Activated naive CD4-positive, alpha-beta T cell treated with anti-CD3 and anti-CD28 coated beads, Interleukin-2, amount 50 U/mL, for 72 hours (primary cell): ENCODE measurements at regions not wholly inside any gene's neighbourhood (a gene's known extent, or its start where the extent isn't known, plus 50 kb on each side); places are given as distances from the start of the nearest gene placed in this dataset.

Source experiments
- ATAC-seq, 2 donors: fragments of 150-1000 bp; cut with Tn5 transposase; 2 replicates each; pipeline ENCODE4 v1.10.0; 2021; ENCODE audit warnings: mild to moderate bottlenecking in 2 of 2, moderate library complexity in 2 of 2
- DNase-seq, 2 donors: peaks; one replicate each; pipeline ENCODE4 v3.0.0; 2021 to 2022; ENCODE audit warnings: low spot score in 2 of 2
- H3K27ac Mint-ChIP-seq, 2 donors: one replicate each; pipeline ENCODE4 v1.8.0; 2022; ENCODE audit warnings: mild to moderate bottlenecking in 2 of 2, mixed read lengths in 2 of 2
- H3K36me3 Mint-ChIP-seq, 2 donors: one replicate each; pipeline ENCODE4 v1.8.0; 2022; ENCODE audit warnings: mixed read lengths in 2 of 2
- H3K9me3 Mint-ChIP-seq, 2 donors: one replicate each; pipeline ENCODE4 v1.8.0; 2022; ENCODE audit warnings: mixed read lengths in 2 of 2

DNA sequence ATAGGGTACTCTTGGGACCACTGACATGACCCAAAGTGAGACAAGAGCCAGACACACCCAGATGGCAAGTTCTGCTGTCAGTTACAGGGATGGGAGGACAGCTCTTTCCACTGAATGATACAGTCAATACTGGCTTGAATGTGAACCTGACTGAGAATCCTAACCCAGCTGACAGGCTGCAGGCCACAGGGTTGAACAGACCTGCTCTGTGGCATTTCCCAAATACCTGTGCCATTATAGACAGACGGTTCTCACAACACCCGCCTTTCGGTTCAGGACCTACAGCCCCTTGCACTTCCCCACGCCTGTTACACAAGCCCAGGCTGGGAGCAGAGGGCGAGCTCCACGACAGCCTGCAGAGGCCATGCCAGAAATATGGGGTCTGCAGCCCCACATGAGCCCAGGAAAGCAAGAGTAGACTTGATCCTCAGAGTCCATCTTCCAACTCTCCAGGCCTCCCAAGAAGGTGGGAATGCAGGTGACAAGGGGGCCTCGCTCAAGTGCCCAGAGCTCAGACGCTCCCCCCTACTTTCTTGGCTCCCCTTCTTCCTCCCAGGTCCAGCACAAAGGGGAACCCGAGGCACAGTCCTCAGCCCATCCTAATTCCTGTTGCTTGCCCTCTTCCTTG is 314.3 kb downstream of the SOX9 start:
- ATAC-seq (no peak), DNase-seq (no peak)
- Mint-ChIP-seq H3K9me3 (peaks cover 0 to 5% of the 10 kb centered on the region in 2 donors), H3K36me3 (no peaks in the 10 kb centered on the region), H3K27ac (no peak overlapping the region)

DNA sequence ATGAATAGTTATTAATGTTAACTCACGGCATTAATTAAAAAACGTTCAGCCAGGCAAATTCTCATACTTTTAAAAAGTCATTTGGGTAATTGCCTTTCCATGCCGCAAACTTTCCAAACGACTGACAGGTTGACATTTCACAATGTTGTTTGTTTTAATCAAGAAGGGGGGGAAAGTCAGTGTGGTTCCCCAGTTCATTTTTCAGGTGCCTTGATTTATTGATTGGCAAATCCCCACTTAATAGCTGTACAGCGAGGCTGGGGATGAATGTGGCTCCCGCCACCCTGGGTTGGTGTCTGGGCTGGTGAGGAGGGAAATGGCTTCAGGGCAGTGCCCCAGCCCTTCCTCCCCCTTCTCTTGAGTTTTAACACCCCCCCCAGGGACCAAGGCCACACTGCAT is 318.0 kb downstream of the SOX9 start:
- Mint-ChIP-seq H3K36me3 (no peaks in the 10 kb centered on the region), H3K27ac (no peak overlapping the region), H3K9me3 (peaks cover 0 to 5% of the 10 kb centered on the region in 2 donors)
- ATAC-seq (no peak), DNase-seq (no peak)

DNA sequence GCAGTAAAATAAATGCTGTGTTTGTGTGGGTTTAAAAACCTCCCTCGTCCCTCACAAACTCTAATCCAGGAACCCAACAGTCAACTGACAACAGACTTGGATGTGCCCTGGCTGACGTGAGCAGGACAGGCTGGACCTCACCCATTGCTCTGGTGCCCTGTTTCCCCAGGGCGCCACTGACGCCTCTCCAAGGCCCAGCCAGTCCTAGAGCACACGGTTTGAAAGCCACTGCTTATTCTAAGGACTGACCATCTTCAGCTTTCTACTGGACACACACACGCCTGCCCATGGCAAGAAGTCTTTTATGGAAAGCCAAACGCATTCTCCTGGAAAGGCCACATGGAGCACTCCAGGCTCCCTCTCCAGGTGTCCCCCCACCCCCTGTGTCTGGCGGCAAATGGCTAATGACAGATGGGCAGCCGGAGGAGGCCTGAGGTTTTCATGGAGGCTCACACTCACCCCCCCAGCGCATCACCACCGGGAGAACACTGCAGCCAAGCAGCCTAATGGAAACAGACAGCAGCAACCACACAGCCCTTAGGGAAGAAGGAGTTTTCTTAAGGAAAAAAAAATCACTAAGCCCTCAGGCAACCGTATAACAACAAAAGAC is 319.2 kb downstream of the SOX9 start:
- ATAC-seq (no peak), DNase-seq (no peak)
- Mint-ChIP-seq H3K9me3 (peaks cover 0 to 5% of the 10 kb centered on the region in 2 donors), H3K27ac (no peak overlapping the region), H3K36me3 (no peaks in the 10 kb centered on the region)

DNA sequence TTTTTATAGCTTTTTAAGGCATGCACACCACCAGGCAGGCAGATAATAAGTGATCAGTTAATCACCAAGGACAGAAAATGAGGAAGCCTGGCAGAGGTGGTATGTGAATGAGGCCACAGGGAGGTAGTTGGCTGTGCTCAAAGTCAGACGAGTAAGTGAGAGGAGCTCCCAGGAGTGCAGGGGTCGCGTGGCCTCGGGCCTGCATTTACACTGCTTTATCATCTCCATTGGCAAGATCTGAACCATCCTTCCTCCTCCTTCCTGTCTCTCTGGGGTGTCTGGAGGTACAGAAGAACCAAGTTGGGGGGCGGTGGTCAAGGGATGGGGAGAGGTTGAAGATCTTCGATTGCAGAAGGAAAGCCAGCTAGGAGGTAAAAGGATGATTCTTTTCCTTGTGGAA is 320.1 kb downstream of the SOX9 start:
- DNase-seq: no peak
- no peaks in the 10 kb centered on the region for H3K36me3 Mint-ChIP-seq
- peaks cover 0 to 5% of the 10 kb centered on the region in 2 donors for H3K9me3 Mint-ChIP-seq
- no peak for ATAC-seq
- H3K27ac Mint-ChIP-seq: no peak overlapping the region

DNA sequence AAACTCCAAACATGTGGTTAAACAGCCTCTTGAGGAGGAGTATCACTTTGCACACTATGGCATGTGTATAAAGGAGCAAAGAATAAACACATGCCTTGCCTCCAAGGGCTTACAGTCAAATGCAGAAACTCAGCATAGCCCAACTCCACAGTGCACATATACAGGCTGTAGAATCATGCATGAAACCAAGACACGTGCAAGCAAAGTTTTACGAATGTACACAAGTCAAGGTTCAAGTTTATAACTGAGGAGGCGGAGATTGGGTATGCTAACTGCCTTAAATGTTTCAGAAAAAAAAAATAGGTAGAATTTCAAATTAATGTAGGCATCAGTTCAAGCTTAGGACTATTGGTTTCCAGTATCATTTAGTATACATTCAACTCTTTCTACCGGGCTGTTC is 321.1 kb downstream of the SOX9 start:
- DNase-seq (no peak), ATAC-seq (no peak)
- Mint-ChIP-seq H3K9me3 (peaks cover 0 to 5% of the 10 kb centered on the region in 2 donors), H3K27ac (no peak overlapping the region), H3K36me3 (no peaks in the 10 kb centered on the region)

DNA sequence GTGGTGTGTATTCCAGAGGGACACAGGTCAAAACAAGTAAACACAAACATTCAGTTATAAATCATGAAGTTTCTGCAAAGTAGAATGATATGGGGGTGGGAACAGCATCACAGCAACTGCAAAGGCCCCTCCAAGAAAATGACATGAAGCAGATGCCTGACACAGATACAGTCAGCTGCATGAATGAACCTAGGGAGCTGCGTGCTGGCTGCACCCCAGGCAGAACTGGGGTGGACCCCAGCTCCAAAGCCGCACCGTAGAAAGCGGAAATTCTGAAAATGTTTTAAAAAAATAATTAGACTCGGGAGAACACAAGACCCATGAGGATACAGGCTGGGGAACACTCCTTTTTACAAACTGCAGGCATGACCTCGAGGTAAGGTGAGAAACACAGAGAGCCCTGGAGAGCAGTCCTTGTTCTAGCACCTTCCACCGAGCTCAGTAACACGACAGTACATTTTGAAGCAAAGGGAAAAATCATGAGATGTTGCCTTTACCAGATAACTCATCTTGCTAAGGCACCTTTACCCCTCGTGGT is 323.8 kb downstream of the SOX9 start:
- ATAC-seq: no peak
- H3K9me3 Mint-ChIP-seq: peaks cover 0 to 3% of the 10 kb centered on the region in 2 donors
- no peak for DNase-seq
- H3K36me3 Mint-ChIP-seq: no peaks in the 10 kb centered on the region
- H3K27ac Mint-ChIP-seq: no peak overlapping the region

DNA sequence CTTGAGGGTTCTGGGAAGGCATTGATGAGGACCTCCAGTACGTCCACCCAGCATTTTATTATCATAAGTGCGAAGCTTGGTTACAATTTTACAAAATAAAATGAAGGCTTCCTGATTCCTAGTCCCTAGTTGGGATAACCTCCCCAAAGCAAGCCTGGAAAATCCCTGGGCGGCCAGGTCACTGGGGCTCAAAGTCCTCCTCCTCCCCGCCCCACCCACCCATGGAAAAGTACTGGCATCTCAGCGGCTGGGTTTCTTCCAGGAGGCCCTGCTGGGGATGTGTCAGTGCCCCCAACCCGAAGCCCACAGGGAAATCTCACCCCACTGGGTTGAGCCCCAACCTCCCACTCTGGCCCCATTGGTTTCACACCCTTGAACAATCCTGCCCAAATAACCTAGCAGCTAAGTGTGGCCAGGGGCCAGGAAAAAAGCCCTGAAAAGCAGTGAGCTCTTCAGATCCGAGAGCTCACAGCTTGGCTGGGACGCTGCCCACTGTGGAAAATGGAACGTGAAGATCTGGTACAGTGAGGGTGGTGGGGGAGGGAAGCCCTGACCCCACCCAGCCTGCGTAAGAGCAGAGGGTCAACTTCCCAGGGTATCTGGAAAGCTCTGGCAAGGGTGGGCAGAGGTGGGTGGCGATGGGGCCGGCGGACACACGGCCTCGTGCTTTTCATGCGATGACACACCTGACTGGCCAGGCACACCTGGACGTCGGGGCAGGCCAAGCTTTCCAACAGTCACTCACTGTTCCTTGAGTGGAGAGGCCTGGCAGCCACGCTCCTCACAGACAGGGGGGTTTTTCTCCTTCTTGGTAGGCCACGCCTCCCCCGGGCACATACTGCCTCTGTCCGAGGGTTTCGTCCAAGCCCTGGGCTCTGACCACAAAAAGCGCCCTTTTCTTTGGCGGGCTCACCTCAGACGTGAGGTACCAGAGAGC is 324.5 kb downstream of the SOX9 start:
- Mint-ChIP-seq H3K9me3 (peaks cover 0 to under 1% of the 10 kb centered on the region in 2 donors), H3K27ac (no peak overlapping the region), H3K36me3 (no peaks in the 10 kb centered on the region)
- no peak for DNase-seq
- ATAC-seq: no peak

DNA sequence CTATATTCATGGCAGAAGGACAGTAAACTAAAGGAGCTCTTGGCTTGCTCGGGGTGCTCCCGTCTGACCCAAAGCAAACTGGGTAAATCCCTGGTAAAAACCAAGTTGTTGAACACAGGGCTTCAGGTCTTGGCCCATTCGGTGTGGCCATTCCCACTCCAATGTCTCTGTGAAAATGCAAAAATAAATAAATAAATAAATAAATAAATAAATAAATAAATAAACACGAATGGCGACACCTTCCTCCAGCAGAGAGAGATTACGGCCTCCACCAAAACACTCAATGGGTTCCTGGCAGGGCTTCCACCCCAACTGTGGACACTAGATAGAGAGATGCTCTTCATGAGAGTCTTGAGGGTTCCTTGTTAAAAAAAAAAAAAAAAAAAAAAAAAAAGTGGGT is 325.3 kb downstream of the SOX9 start:
- ATAC-seq (no peak), DNase-seq (no peak)
- no peaks in the 10 kb centered on the region for H3K36me3 Mint-ChIP-seq
- H3K9me3 Mint-ChIP-seq: peaks cover 0 to 6% of the 10 kb centered on the region in 2 donors
- H3K27ac Mint-ChIP-seq: no peak overlapping the region

DNA sequence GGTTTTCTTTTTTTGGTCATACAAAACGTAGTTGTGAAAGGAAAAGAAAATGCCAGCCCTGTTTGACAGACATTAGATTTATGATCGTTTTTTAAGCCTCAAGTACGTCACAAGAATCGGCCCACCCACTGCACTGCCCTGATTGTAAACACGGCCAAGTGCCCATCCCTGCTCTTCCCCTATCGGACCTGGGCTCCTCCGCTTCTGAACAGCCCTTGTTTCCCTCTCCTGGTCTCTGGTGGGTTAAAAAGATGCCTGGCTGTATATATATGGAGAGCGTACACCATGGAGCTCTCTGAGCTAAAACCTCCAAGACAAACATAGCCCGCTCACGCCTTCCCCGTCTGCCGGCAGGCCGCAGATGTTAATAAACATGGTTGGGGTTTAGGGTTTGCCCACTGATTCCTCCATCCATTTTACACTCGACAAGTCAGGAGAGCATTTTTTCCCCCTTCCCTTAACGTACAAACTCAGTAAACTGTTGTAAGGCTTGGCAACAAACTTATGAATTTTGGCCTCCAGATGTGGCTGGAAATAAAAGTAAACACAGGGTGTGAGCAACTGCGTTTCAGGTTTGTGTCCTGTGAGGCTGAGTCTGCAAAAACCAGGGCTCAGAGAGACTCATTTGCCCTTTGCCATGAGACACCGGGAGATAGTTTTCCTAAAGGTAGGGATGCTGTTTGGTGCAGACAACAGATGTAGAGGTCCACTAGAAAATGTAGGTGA is 325.9 kb downstream of the SOX9 start:
- no peaks in the 10 kb centered on the region for H3K36me3 Mint-ChIP-seq
- ATAC-seq: no peak
- DNase-seq: no peak
- no peak overlapping the region for H3K27ac Mint-ChIP-seq
- peaks cover 0 to 6% of the 10 kb centered on the region in 2 donors for H3K9me3 Mint-ChIP-seq

DNA sequence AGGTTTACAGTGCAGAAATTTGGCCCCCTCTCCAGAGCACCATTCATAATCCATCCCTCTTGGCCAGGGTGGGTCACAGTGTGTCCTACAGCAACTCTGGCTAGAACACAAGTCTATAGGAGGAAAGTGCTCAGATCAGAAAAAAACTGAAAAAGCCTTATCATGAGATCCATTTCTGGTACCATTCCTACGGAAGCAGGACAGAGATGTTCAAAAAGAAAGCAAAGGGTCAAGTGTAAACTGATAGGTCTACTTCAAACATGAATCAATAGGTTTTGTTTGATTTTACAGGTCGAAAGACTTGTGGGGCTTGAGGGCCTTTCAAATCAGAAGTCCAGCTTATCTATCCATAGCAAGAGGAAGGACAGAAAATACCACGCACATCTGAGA is 326.4 kb downstream of the SOX9 start:
- Mint-ChIP-seq H3K27ac (no peak overlapping the region), H3K9me3 (peaks cover 0 to 6% of the 10 kb centered on the region in 2 donors), H3K36me3 (no peaks in the 10 kb centered on the region)
- DNase-seq: no peak
- no peak for ATAC-seq

DNA sequence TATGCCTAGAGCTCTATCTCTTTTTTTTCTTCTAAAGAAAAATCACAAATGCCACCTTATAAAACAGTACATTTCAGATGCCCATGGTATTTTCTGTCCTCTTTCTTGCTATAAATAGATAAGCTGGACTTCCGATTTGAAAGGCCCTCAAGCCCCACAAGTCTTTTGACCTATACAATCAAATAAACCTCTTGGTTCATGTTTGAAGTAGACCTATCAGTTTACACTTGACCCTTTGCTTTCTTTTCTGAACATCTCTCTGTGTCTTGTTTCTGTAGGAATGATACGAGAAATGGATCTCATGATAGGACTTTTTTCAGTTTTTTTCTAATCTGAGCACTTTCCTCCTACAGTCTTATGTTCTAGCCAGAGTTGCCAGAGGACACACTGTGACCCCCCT is 327.2 kb downstream of the SOX9 start:
- ATAC-seq: no peak
- Mint-ChIP-seq H3K36me3 (no peaks in the 10 kb centered on the region), H3K9me3 (peaks cover 0 to 6% of the 10 kb centered on the region in 2 donors), H3K27ac (no peak overlapping the region)
- DNase-seq: no peak

DNA sequence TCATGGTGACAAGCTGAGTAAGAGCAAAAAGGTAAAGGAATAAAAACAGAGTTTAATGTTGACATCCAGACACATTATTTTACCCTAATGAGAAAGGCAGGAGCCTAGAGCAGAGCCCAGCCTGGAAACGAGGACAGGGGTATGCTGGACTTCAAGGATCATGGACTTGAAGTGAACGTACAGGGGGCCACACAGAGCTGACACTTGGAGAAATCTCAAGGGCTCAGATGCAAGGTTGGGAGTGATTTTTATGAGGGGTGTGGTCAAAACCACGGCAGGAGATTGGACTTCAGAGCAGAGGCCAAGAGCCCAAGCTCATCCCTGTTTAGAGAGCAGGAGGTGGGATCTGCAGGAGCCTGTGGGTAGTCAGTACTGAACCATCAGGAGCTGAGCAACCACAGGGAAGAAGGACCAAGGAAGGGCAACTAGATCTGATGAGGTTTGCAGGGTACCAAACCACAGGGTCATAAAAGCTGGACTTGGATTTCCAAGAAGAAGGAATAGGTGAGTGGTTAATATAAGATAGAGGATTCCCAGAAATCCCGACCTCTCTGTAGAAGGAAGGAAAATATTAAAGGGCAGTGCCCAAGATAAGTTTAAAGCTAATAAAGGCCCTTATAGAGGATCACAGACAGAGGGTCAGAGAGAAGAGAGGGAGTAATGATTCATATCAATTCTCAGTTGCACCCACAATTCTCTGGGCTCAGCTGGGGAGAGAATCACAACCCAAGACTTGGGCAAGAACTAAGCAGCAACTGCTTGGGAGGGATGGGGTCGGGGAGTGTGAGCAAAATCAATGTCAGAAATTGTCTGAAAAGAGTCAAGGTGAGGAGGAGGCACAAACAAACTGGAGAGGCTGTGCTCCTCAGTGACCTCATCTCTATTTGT is 331.7 kb downstream of the SOX9 start:
- no peak for ATAC-seq
- Mint-ChIP-seq H3K36me3 (no peaks in the 10 kb centered on the region), H3K27ac (no peak overlapping the region), H3K9me3 (peaks cover 0 to 6% of the 10 kb centered on the region in 2 donors)
- no peak for DNase-seq

DNA sequence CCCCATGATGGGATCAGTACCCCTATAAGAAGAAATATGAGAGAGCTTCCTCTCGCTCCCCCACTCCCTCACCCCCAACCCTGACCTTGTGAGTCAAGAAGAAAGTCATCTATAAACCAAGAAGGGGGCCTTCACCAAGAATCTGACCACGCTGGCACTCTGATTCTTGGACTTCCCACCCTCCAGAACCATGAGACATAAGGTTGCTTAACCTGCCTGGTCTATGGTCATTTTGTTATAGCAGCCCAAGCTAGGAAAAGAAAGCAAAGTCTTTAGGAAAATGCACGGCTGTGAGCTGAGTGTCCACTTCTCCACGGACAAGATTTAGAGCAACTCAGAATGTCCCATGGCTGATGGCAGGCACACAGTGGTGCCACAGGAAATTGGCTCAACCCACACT is 333.5 kb downstream of the SOX9 start:
- no peak overlapping the region for H3K27ac Mint-ChIP-seq
- ATAC-seq (no peak), DNase-seq (no peak)
- H3K9me3 Mint-ChIP-seq: peaks cover 0 to 6% of the 10 kb centered on the region in 2 donors
- H3K36me3 Mint-ChIP-seq: no peaks in the 10 kb centered on the region

DNA sequence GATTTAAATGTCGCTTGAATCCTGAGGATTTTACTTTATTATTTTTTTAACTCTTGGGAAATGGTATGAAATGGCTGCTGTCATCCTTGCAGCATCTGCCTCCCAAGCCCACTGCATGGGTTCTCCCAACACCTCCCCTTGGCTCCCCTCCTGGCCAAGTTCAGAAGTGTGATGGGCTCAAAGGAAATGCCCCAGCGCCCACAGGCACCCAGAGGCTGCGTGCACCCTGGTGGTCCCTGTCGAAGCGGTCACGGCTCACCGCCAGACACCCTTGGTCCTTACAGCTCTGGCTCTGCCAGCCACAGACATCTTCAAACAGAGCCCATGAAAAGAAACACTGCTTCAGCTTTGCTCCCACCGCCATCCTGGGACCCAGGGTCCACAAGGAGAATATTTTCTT is 334.7 kb downstream of the SOX9 start:
- Mint-ChIP-seq H3K9me3 (peaks cover 0 to 4% of the 10 kb centered on the region in 2 donors), H3K27ac (no peak overlapping the region), H3K36me3 (no peaks in the 10 kb centered on the region)
- DNase-seq (no peak), ATAC-seq (no peak)

DNA sequence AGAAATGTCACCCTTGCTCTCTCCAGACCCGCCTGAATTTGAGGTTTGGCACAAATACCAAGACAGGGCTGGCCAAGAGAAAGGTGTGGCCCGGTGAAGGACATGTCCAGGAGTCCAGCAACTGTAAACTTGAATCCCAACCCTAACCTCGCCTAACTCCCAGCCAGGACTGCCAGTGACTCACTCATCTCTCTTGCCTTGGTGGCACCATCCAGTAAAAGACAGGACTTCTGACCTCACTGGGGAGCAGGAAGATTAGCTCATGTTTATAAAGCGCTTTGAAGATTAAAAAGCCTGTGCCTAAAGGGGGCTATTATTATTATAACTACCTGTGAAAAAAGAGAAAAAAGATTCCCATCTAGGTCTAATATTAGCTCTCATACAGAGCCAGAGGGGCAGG is 335.3 kb downstream of the SOX9 start:
- ATAC-seq (no peak), DNase-seq (no peak)
- Mint-ChIP-seq H3K9me3 (no peaks in the 10 kb centered on the region), H3K27ac (no peak overlapping the region), H3K36me3 (no peaks in the 10 kb centered on the region)

DNA sequence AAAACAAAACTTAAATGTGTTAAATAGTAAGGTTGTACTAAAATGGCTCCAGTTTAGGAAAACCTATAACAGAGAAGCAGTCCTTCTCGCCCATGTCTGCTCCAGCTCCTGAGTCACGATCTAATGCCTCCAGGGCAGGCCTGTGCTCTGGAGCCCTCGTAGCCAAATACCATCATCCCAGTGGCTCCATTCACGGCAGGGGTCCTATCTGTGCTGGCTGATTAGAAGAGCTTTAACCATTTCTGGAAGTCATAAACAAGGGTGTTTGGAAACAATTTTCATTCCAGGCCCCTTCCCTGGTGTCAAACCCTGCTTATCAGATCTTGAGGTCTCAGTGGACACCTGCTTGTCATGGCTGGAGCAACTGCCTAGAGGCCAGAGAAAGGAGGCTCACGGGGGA is 336.9 kb downstream of the SOX9 start:
- H3K9me3 Mint-ChIP-seq: no peaks in the 10 kb centered on the region
- H3K36me3 Mint-ChIP-seq: no peaks in the 10 kb centered on the region
- H3K27ac Mint-ChIP-seq: no peak overlapping the region
- ATAC-seq: no peak
- no peak for DNase-seq
